ENCODE measurements at regions not wholly inside any gene's neighbourhood (a gene's known extent, or its start where the extent isn't known, plus 50 kb on each side); places are given as distances from the start of the nearest gene placed in this dataset.

DNA sequence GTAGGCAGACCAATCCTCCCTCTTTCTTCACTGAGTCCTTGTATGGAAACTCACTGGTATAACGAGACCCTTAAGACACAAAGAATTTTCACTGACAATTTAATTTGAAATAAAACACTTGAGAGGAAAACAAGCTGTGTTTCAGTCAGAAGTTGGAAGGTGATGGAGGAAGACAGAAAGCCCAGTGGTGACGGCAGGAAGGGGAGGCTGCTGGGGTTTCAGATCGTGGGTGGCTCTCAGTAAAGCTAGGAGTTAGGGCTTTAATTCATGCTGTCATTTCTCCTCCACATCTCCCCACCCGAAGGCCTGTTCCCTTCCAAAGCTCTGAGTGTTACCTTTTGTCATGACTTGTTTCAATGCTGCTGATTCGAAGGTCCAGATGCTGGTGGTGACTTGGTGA, 605.2 kb upstream of the DPP6 start:
- H3K4me3 ChIP-seq (ENCODE audit: low read length) = no peak overlapping the region
- no peak for DNase-seq
- H3K4me1 ChIP-seq (ENCODE audit: control insufficient read depth, insufficient read depth, low read length) = no peaks in the 10 kb centered on the region
- no peaks in the 10 kb centered on the region for H3K27me3 ChIP-seq (ENCODE audit: control insufficient read depth, insufficient read depth, low read length)
- H3K9me3 ChIP-seq (ENCODE audit: control insufficient read depth, low read depth, low read length) = no peaks in the 10 kb centered on the region
- H3K36me3 ChIP-seq (ENCODE audit: control insufficient read depth, insufficient read depth, low read length) = no peaks in the 10 kb centered on the region
- no peak overlapping the region for H3K27ac ChIP-seq (ENCODE audit: low read length)
- no CpG with 5 or more reads among the region's 5 CpGs for whole genome bisulfite sequencing (ENCODE audit: insufficient coverage, low lambda C conversion rate)

DNA sequence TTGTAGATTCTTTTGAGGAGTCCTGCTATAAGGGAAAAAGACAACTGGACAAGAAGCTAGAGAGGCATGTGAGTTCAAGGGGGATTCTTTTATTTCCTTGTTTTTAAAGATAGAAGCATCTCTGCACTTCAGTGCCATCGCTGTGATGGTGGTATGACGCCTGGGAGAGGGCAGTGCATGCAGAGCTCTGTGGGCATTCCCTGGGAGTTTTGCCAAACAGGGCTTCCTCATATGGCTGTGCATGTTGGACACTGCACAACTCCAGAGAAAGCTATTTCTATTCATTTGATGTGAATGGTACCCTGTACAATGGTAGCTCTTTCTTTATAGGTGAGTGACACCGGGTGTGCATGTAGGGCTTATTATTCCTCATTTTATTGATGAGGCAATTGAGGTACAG, 599.5 kb upstream of the DPP6 start:
- Histone ChIP-seq H3K27me3 (ENCODE audit: control insufficient read depth, insufficient read depth, low read length) (no peaks in the 10 kb centered on the region), H3K36me3 (ENCODE audit: control insufficient read depth, insufficient read depth, low read length) (no peaks in the 10 kb centered on the region), H3K4me1 (ENCODE audit: control insufficient read depth, insufficient read depth, low read length) (no peaks in the 10 kb centered on the region), H3K4me3 (ENCODE audit: low read length) (no peak overlapping the region), H3K9me3 (ENCODE audit: control insufficient read depth, low read depth, low read length) (no peaks in the 10 kb centered on the region), H3K27ac (ENCODE audit: low read length) (no peak overlapping the region)
- WGBS (ENCODE audit: insufficient coverage, low lambda C conversion rate) = no CpG with 5 or more reads among the region's 3 CpGs
- no peak for DNase-seq

DNA sequence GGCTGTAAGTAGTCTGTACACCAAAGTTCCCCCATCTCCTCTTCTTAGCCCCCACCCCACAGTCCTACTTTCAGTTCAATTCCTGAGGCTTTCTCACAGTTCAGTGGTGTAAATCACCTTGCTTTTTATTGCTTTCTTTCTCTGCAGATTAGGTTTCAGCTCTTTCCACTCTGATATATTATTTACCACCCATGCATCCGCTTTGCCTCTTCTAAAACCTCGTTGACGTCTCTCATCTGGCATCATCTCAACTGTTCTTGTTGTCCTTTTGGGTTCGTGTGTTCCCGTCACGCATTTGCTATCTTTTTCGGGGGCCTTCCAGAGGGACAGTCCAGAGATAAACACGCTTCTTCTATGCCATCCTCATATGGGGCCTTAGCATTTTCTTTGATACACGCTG, 597.9 kb upstream of the DPP6 start:
- no peaks in the 10 kb centered on the region for H3K27me3 ChIP-seq (ENCODE audit: control insufficient read depth, insufficient read depth, low read length)
- no peak for DNase-seq
- H3K4me3 ChIP-seq (ENCODE audit: low read length) = no peak overlapping the region
- 92% methylated on average over 4 of the region's 9 CpGs for WGBS (ENCODE audit: insufficient coverage, low lambda C conversion rate)
- H3K36me3 ChIP-seq (ENCODE audit: control insufficient read depth, insufficient read depth, low read length) = no peaks in the 10 kb centered on the region
- no peaks in the 10 kb centered on the region for H3K4me1 ChIP-seq (ENCODE audit: control insufficient read depth, insufficient read depth, low read length)
- H3K27ac ChIP-seq (ENCODE audit: low read length) = no peak overlapping the region
- H3K9me3 ChIP-seq (ENCODE audit: control insufficient read depth, low read depth, low read length) = no peaks in the 10 kb centered on the region

DNA sequence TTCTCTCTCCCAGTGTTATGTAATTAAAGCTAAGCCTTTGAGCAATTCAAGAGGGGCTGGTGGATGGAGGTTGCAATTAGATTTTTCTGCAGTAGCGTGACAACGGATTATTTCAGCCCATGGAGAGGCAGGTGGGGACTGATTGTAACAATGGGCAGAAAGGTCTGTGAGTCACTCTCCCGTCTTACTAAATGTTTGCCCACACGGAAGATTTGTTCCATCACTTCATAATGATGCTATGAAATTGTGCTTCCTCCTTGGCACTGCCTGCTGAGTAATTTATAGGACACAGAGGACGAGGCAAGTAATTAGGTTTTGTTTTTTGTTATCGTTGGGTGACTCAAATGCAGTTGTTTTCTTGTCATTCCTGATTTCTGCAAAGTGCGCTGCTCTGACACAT, 594.5 kb upstream of the DPP6 start:
- no peaks in the 10 kb centered on the region for H3K4me1 ChIP-seq (ENCODE audit: control insufficient read depth, insufficient read depth, low read length)
- no peak for DNase-seq
- H3K27ac ChIP-seq (ENCODE audit: low read length) = no peak overlapping the region
- 79% methylated on average over 3 of the region's 7 CpGs for WGBS (ENCODE audit: insufficient coverage, low lambda C conversion rate)
- no peaks in the 10 kb centered on the region for H3K9me3 ChIP-seq (ENCODE audit: control insufficient read depth, low read depth, low read length)
- no peaks in the 10 kb centered on the region for H3K27me3 ChIP-seq (ENCODE audit: control insufficient read depth, insufficient read depth, low read length)
- no peak overlapping the region for H3K4me3 ChIP-seq (ENCODE audit: low read length)
- no peaks in the 10 kb centered on the region for H3K36me3 ChIP-seq (ENCODE audit: control insufficient read depth, insufficient read depth, low read length)

DNA sequence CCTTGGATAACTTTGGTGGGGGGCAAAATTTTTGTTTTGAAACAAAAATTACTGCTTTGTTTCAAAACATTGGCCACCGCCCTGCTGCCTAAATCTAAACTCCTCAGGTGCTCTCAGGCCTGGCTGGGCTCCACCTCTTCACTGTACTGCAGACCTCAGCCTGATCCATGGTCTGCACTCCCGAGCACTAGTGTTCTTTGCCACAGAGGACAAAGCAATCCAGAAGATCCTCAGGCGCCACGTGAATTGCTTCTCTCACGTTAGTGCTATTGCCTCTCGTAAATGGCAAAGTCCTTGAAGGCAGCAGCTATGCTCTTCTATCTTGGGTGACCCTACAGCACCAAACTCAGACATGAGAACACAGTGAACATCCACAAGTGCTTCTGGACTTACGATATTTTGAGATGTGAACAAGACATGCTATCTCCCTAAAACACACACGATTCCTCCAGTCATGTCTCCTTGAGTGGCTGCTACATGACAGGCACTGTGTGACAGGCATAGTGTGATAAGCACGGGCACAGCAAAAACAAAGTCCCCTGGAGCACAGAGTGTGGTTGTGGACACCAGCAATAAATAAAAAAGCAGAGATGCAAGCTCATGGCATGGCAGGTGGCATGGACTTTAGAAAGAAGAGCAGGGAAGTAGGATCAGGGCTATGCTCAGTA, 582.1 kb upstream of the DPP6 start:
- H3K4me3 ChIP-seq (ENCODE audit: low read length) = no peak overlapping the region
- no peaks in the 10 kb centered on the region for H3K4me1 ChIP-seq (ENCODE audit: control insufficient read depth, insufficient read depth, low read length)
- no peaks in the 10 kb centered on the region for H3K27me3 ChIP-seq (ENCODE audit: control insufficient read depth, insufficient read depth, low read length)
- H3K36me3 ChIP-seq (ENCODE audit: control insufficient read depth, insufficient read depth, low read length) = no peaks in the 10 kb centered on the region
- WGBS (ENCODE audit: insufficient coverage, low lambda C conversion rate) = no CpG with 5 or more reads among the region's 9 CpGs
- no peaks in the 10 kb centered on the region for H3K9me3 ChIP-seq (ENCODE audit: control insufficient read depth, low read depth, low read length)
- no peak overlapping the region for H3K27ac ChIP-seq (ENCODE audit: low read length)
- no peak for DNase-seq

DNA sequence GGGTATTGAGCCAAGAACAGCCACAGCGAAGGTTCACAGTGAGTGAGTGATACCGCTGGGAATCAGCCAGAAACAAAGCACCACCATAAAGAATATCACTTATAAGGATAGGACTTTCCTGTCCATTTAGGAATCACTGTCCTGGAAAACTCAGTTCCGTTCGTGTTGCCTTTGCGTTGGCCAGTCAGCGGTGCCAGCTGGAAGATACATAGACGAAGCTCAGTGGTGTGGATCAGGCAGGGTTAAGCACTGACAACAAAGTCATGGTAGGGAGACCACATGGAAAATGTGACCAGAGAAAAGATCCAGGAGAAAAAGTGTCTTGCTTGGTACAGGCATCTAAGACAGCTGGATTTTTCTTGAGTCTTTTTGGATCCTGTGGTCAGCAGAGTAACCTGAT, 579.7 kb upstream of the DPP6 start:
- WGBS (ENCODE audit: insufficient coverage, low lambda C conversion rate) = no CpG with 5 or more reads among the region's 7 CpGs
- H3K4me3 ChIP-seq (ENCODE audit: low read length) = no peak overlapping the region
- H3K27ac ChIP-seq (ENCODE audit: low read length) = no peak overlapping the region
- no peaks in the 10 kb centered on the region for H3K4me1 ChIP-seq (ENCODE audit: control insufficient read depth, insufficient read depth, low read length)
- no peak for DNase-seq
- no peaks in the 10 kb centered on the region for H3K27me3 ChIP-seq (ENCODE audit: control insufficient read depth, insufficient read depth, low read length)
- no peaks in the 10 kb centered on the region for H3K36me3 ChIP-seq (ENCODE audit: control insufficient read depth, insufficient read depth, low read length)
- H3K9me3 ChIP-seq (ENCODE audit: control insufficient read depth, low read depth, low read length) = no peaks in the 10 kb centered on the region

DNA sequence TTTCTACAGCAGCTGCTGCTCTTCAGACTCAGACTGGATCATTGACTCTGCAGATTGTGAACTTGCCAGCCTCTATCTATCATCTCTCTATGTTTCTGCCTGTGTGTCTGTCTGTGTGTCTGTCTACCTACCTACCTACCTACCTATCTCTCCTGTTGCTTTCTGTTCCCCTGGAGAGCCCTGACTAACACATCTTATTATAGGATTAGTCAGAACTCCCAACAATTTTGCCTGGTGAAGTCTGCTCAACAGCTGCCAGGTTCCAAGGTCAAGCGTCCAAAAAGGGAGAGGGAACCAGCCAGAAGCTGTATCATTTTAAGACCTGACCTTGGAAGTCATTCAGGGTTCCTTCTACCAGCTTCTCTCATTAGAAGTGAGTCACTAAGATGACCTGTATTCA, 579.0 kb upstream of the DPP6 start:
- Histone ChIP-seq H3K36me3 (ENCODE audit: control insufficient read depth, insufficient read depth, low read length) (no peaks in the 10 kb centered on the region), H3K4me3 (ENCODE audit: low read length) (no peak overlapping the region), H3K4me1 (ENCODE audit: control insufficient read depth, insufficient read depth, low read length) (no peaks in the 10 kb centered on the region), H3K27ac (ENCODE audit: low read length) (no peak overlapping the region), H3K27me3 (ENCODE audit: control insufficient read depth, insufficient read depth, low read length) (no peaks in the 10 kb centered on the region), H3K9me3 (ENCODE audit: control insufficient read depth, low read depth, low read length) (peaks cover under 1% of the 10 kb centered on the region)
- WGBS (ENCODE audit: insufficient coverage, low lambda C conversion rate) = no CpG with 5 or more reads among the region's 1 CpG
- DNase-seq = no peak

DNA sequence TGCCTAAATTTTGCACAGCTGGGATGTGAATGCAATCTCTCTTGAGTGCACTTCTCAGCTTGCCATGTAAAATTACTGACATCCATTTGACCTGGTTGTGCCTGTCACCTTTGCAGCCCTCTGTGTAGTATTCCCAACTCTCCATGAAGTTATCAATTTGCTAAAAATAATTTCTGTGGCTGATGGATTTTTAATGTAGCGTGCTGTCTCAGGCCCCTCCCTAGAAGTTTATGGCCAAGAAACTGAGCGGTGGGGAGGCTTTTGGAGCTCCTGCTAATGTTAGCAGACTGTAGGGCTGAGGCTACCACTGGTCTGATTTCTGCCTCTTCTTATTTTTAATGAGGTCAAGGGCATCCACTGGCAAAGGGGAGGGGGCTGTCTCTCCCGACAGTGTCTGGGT, 577.0 kb upstream of the DPP6 start:
- H3K9me3 ChIP-seq (ENCODE audit: control insufficient read depth, low read depth, low read length) = peaks cover 15% of the 10 kb centered on the region
- DNase-seq = no peak
- H3K4me1 ChIP-seq (ENCODE audit: control insufficient read depth, insufficient read depth, low read length) = no peaks in the 10 kb centered on the region
- H3K4me3 ChIP-seq (ENCODE audit: low read length) = no peak overlapping the region
- WGBS (ENCODE audit: insufficient coverage, low lambda C conversion rate) = no CpG with 5 or more reads among the region's 3 CpGs
- H3K27me3 ChIP-seq (ENCODE audit: control insufficient read depth, insufficient read depth, low read length) = no peaks in the 10 kb centered on the region
- no peak overlapping the region for H3K27ac ChIP-seq (ENCODE audit: low read length)
- H3K36me3 ChIP-seq (ENCODE audit: control insufficient read depth, insufficient read depth, low read length) = no peaks in the 10 kb centered on the region

DNA sequence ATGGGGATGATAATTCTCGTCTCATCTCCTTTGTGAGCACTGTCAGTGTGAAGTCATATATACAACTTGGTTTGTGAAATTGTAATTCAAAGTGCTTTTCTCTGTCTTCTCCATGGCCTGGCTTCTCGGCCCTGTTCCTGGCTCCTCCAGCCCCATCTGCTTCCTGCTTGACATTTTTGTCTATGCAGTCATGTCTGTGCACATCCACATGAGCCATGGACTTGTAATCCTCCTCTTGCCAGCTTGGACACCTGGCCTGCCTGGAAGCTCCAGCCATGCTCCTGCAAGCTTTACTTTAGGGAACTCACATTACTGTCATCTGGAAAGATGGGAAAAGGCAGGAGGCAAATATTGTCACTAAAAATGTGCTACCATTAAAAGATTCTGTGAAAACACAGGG, 576.0 kb upstream of the DPP6 start:
- Histone ChIP-seq H3K4me1 (ENCODE audit: control insufficient read depth, insufficient read depth, low read length) (no peaks in the 10 kb centered on the region), H3K27ac (ENCODE audit: low read length) (no peak overlapping the region), H3K36me3 (ENCODE audit: control insufficient read depth, insufficient read depth, low read length) (no peaks in the 10 kb centered on the region), H3K27me3 (ENCODE audit: control insufficient read depth, insufficient read depth, low read length) (no peaks in the 10 kb centered on the region), H3K4me3 (ENCODE audit: low read length) (no peak overlapping the region), H3K9me3 (ENCODE audit: control insufficient read depth, low read depth, low read length) (peaks cover 15% of the 10 kb centered on the region)
- DNase-seq = no peak
- 100% methylated on average over 2 of the region's 2 CpGs for WGBS (ENCODE audit: insufficient coverage, low lambda C conversion rate)

DNA sequence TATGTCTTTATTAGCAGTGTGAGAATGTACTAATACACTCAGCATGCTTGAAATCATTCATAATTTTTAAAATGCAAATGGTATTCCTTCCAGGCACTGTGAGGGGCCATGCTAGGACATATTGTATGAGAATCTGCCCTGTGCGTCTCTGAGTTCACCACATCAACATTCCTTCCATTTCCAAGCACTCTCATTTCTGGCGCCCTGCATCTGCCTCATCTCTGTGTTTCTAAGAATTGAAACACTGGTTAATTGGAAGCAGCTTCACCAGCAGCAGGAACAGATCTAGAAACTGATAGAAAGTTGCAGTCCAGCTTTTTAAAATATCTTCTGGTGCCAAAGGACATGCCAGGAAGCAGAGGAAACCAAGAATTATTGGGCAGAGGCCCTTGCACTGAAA, 555.9 kb upstream of the DPP6 start:
- 100% methylated on average over 2 of the region's 2 CpGs for WGBS (ENCODE audit: insufficient coverage, low lambda C conversion rate)
- H3K4me1 ChIP-seq (ENCODE audit: control insufficient read depth, insufficient read depth, low read length) = no peaks in the 10 kb centered on the region
- no peaks in the 10 kb centered on the region for H3K9me3 ChIP-seq (ENCODE audit: control insufficient read depth, low read depth, low read length)
- H3K27ac ChIP-seq (ENCODE audit: low read length) = no peak overlapping the region
- H3K27me3 ChIP-seq (ENCODE audit: control insufficient read depth, insufficient read depth, low read length) = no peaks in the 10 kb centered on the region
- no peak for DNase-seq
- H3K4me3 ChIP-seq (ENCODE audit: low read length) = no peak overlapping the region
- no peaks in the 10 kb centered on the region for H3K36me3 ChIP-seq (ENCODE audit: control insufficient read depth, insufficient read depth, low read length)

DNA sequence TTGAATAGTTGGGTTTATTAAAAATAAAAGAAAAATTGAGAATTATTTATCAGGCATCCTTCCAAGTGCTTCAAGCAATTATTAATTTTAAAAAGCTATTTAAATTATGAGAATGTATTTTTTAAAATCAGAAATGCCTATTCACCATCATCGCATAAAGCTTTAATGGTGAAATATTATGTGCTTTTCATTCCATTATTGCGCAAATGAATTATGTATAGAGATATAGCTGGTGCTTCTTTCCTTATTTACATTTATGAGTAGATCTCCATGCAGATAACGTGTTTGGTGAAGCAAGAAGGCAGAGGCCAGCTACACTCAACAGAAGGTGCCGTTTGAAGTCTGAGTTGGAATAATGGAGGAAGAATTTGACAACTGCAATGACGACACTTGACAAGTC, 549.1 kb upstream of the DPP6 start:
- DNase-seq = no peak
- Histone ChIP-seq H3K9me3 (ENCODE audit: control insufficient read depth, low read depth, low read length) (no peaks in the 10 kb centered on the region), H3K4me1 (ENCODE audit: control insufficient read depth, insufficient read depth, low read length) (no peaks in the 10 kb centered on the region), H3K27ac (ENCODE audit: low read length) (no peak overlapping the region), H3K27me3 (ENCODE audit: control insufficient read depth, insufficient read depth, low read length) (no peaks in the 10 kb centered on the region), H3K4me3 (ENCODE audit: low read length) (no peak overlapping the region), H3K36me3 (ENCODE audit: control insufficient read depth, insufficient read depth, low read length) (no peaks in the 10 kb centered on the region)
- 90% methylated on average over 2 of the region's 5 CpGs for WGBS (ENCODE audit: insufficient coverage, low lambda C conversion rate)

Data from large intestine (tissue), 3 donors.